ENCODE measurements at regions not wholly inside any gene's neighbourhood (a gene's known extent, or its start where the extent isn't known, plus 50 kb on each side); places are given as distances from the start of the nearest gene placed in this dataset.

DNA sequence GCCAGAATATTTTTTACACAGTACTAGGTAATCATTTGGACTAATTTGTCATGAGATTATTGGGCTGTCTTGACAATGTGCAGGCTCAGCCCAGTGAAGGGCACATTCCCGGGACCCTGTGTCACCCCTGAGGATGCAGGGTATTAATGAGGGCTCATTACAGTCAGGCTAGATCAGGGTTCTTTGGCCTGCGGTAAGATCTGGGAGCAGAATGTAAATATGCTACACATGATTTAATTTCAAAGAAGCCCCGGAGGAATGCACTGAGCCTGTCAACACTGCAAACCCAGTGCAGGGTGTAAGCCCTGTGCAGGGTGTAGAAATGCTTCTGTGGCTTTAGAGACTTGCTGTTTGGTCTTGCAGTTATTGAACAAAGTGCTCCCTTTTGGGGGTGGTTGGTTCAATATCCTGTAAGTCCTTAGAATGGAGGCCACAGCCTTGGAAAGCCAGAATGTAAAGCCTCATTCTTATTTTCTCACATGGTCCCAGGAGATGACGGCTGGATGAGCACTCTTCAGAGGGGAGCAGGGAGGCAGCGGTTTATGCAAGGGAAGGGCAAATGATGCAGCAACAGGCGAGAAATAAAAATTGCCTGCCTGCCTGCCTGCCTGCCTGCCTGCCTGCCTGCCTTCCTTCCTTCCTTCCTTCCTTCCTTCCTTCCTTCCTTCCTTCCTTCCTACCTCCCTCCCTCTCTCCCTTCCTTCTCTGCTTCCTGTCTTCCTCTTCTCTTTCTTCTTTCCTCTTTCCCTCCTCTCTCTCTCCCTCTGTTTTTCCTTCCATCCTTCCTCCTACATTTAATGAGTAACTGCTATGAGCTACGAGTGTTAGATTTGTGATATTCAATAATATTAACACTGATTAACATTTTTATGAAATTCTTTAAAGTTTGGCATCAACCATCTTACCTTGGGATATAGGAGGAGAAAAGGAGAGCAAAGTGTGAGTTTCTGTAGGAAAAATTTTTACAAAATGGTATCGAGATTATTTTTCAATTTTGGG lies 148.8 kb downstream of the VAPA start:
- Histone ChIP-seq H3K9me3 (ENCODE audit: control insufficient read depth in 2 of 2, insufficient read depth in 1 of 2, low read depth in 1 of 2, low read length in 1 of 2) (no peaks in the 10 kb centered on the region), H3K4me1 (ENCODE audit: control insufficient read depth in 2 of 2, insufficient read depth in 2 of 2, low read length in 1 of 2) (peaks cover 4% of the 10 kb centered on the region in 2 donors), H3K27ac (ENCODE audit: low read depth in 2 of 2, low read length in 1 of 2) (no peak overlapping the region), H3K4me3 (ENCODE audit: low read depth in 1 of 2, low read length in 2 of 2) (no peak overlapping the region), H3K36me3 (ENCODE audit: control insufficient read depth in 2 of 2, insufficient read depth in 2 of 2, low read length in 1 of 2) (no peaks in the 10 kb centered on the region), H3K27me3 (ENCODE audit: control insufficient read depth in 1 of 2, insufficient read depth in 2 of 2, low read length in 2 of 2) (no peaks in the 10 kb centered on the region)
- WGBS, 2 donors = 47 to 58% methylated on average over 8 of the region's 8 CpGs

DNA sequence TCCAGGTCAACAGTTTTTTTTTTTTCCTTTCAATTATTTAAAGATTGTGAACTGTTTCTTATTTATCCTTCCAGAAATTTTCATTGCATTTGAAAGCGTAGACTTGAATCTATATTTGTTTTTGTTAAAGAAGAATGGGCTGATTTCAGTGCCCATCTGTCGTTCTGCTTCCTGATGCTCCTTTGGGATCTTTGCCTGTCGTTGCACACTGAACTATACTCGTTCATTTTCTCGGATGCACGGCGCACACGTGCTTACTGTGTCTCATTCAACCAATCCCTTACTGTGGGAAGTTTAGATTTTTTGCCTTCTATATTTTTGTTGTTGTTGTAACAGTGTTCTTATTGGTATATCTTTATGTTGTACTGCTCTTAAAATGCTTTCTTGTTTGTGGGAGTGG lies 149.7 kb downstream of the VAPA start:
- H3K4me3 ChIP-seq (ENCODE audit: low read depth in 1 of 2, low read length in 2 of 2) = no peak overlapping the region
- no peaks in the 10 kb centered on the region for H3K27me3 ChIP-seq (ENCODE audit: control insufficient read depth in 1 of 2, insufficient read depth in 2 of 2, low read length in 2 of 2)
- WGBS, 2 donors = 94% methylated on average over 8 of the region's 8 CpGs
- H3K4me1 ChIP-seq (ENCODE audit: control insufficient read depth in 2 of 2, insufficient read depth in 2 of 2, low read length in 1 of 2) = peaks cover 4% of the 10 kb centered on the region in 2 donors
- H3K9me3 ChIP-seq (ENCODE audit: control insufficient read depth in 2 of 2, insufficient read depth in 1 of 2, low read depth in 1 of 2, low read length in 1 of 2) = no peaks in the 10 kb centered on the region
- H3K27ac ChIP-seq (ENCODE audit: low read depth in 2 of 2, low read length in 1 of 2) = no peak overlapping the region
- H3K36me3 ChIP-seq (ENCODE audit: control insufficient read depth in 2 of 2, insufficient read depth in 2 of 2, low read length in 1 of 2) = no peaks in the 10 kb centered on the region

DNA sequence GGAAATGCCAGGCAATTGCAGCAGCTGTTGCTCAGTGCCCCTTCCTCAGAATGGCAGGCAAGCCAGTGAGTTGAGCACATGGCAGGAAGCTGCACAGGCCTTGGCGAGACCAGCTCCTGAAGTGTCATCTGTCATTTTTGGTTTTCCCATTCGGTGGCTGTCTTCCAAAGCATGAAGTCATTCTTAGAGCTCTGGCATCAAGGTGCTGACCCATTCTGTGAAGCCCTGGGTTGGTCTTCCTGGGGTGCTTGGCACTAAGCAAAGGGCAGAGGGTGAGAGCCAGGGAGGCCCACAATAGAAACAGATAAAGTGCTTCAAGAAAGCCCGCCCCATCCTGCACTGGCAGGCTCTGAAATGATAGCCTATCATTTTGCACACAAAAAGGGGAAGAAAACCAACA lies 150.5 kb downstream of the VAPA start:
- 87 to 88% methylated on average over 3 of the region's 3 CpGs for WGBS, 2 donors
- Histone ChIP-seq H3K27me3 (ENCODE audit: control insufficient read depth in 1 of 2, insufficient read depth in 2 of 2, low read length in 2 of 2) (no peaks in the 10 kb centered on the region), H3K4me3 (ENCODE audit: low read depth in 1 of 2, low read length in 2 of 2) (no peak overlapping the region), H3K36me3 (ENCODE audit: control insufficient read depth in 2 of 2, insufficient read depth in 2 of 2, low read length in 1 of 2) (no peaks in the 10 kb centered on the region), H3K9me3 (ENCODE audit: control insufficient read depth in 2 of 2, insufficient read depth in 1 of 2, low read depth in 1 of 2, low read length in 1 of 2) (no peaks in the 10 kb centered on the region), H3K27ac (ENCODE audit: low read depth in 2 of 2, low read length in 1 of 2) (no peak overlapping the region), H3K4me1 (ENCODE audit: control insufficient read depth in 2 of 2, insufficient read depth in 2 of 2, low read length in 1 of 2) (peaks cover 4% of the 10 kb centered on the region in 2 donors)

DNA sequence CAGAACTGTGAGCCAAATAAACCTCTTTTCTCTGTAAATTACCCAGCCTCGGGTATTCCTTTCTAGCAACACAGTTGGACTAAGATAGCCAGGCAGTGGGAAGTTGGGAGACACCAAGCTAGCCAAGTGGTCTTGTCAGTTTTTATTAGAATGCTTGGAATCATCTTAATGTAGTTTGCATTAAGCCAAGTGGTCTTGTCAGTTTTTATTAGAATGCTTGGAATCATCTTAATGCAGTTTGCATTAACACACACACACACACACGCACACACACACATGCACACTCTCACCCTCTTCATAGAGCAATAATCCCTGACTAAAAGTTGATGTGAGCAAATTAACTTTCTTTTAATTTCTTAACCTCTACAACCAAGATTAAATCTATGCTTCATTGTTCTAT lies 151.5 kb downstream of the VAPA start:
- 88 to 95% methylated on average over 2 of the region's 2 CpGs for WGBS, 2 donors
- Histone ChIP-seq H3K9me3 (ENCODE audit: control insufficient read depth in 2 of 2, insufficient read depth in 1 of 2, low read depth in 1 of 2, low read length in 1 of 2) (no peaks in the 10 kb centered on the region), H3K4me1 (ENCODE audit: control insufficient read depth in 2 of 2, insufficient read depth in 2 of 2, low read length in 1 of 2) (peaks cover 4 to 6% of the 10 kb centered on the region in 2 donors), H3K4me3 (ENCODE audit: low read depth in 1 of 2, low read length in 2 of 2) (no peak overlapping the region), H3K36me3 (ENCODE audit: control insufficient read depth in 2 of 2, insufficient read depth in 2 of 2, low read length in 1 of 2) (no peaks in the 10 kb centered on the region), H3K27ac (ENCODE audit: low read depth in 2 of 2, low read length in 1 of 2) (no peak overlapping the region), H3K27me3 (ENCODE audit: control insufficient read depth in 1 of 2, insufficient read depth in 2 of 2, low read length in 2 of 2) (no peaks in the 10 kb centered on the region)

DNA sequence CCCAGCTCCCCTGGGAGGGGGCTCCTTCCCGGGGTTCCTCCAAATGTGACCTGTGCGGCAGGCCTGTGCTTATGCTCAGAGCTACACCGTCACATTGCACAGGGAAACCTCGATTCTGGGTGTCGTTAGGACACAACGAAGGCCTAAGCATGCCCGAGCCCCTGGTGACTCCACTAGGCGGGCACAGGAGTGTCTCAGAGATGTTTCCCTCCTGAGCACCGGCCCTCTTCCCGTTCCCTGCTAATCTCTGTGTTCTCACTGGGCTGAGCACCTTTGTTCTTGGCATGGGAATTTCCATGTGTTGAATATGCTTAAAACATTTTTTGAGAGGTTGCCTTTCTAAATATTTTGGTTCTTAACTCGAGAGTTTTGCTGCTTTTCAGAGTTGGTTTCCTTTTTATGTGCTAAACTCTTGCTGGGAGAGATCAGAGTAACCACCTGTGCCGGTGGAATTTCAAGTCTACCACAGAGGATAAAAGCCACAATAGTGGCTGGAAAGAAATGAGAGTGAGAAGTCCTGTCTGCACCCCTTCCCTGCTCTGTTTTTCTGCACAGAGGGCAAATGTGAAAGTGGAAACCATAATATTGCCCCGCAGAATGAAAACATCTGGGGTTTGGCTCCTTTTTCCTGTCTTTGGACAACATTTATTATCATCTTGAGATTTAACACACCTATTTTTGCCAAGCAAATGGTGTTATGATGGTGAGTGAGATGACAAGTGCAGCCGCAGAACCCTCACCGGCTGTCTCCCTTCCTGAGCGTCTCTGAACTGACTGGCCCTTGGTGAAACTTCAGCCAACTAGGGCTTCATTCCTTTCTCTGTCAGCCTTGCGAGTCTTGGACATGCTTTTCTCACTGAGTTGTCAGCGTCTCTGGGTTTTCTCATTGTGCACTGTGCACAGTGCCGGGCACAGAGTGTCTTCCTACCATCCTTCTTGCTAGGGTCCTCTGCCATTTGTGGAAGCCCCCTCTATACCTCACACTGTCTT lies 154.1 kb downstream of the VAPA start:
- H3K27me3 ChIP-seq (ENCODE audit: control insufficient read depth in 1 of 2, insufficient read depth in 2 of 2, low read length in 2 of 2) = no peaks in the 10 kb centered on the region
- no peaks in the 10 kb centered on the region for H3K36me3 ChIP-seq (ENCODE audit: control insufficient read depth in 2 of 2, insufficient read depth in 2 of 2, low read length in 1 of 2)
- no peak overlapping the region for H3K4me3 ChIP-seq (ENCODE audit: low read depth in 1 of 2, low read length in 2 of 2)
- H3K4me1 ChIP-seq (ENCODE audit: control insufficient read depth in 2 of 2, insufficient read depth in 2 of 2, low read length in 1 of 2) = peaks cover 0 to 6% of the 10 kb centered on the region in 2 donors
- no peaks in the 10 kb centered on the region for H3K9me3 ChIP-seq (ENCODE audit: control insufficient read depth in 2 of 2, insufficient read depth in 1 of 2, low read depth in 1 of 2, low read length in 1 of 2)
- 78 to 79% methylated on average over 19 of the region's 19 CpGs for WGBS, 2 donors
- no peak overlapping the region for H3K27ac ChIP-seq (ENCODE audit: low read depth in 2 of 2, low read length in 1 of 2)

DNA sequence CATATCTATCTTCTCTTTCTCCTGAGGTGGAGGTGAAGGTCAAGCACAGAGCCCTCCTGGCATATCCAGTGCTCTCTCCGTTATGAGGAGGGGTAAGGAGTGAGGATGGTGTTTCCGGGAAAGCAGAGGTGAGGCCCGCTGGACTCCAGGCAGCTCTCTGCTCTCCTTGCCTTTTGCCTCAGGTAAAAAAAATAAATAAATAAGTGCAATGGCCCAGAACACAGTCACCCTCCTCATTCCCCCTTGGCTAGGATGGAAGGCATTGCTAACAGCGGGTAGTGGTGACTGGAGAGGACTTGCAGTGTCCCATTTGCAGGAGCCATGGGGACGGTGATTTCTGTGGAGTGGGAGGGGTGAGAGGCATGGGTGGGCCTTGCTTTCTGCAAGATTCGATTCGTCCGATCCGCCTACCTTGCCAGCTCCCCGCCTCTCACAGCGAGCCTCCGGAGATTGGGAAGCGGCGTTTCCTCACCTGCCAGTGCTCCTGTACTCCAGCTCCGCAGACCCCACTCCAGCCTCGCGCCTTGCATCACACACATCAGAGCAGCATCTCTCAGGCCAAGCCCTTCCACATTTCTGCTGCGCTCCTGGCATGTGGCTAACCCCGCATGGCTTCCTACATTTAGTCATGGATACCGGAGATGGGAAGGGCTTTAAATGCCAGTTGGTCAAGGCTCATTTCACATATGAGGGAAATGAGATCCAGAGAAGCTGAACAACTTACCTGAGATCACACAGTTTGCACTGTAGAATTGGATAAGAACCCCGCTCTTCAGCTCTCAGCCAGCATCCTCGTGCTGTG lies 155.2 kb downstream of the VAPA start:
- H3K4me1 ChIP-seq (ENCODE audit: control insufficient read depth in 2 of 2, insufficient read depth in 2 of 2, low read length in 1 of 2) = peaks cover 0 to 8% of the 10 kb centered on the region in 2 donors
- H3K27ac ChIP-seq (ENCODE audit: low read depth in 2 of 2, low read length in 1 of 2) = no peak overlapping the region
- no peaks in the 10 kb centered on the region for H3K27me3 ChIP-seq (ENCODE audit: control insufficient read depth in 1 of 2, insufficient read depth in 2 of 2, low read length in 2 of 2)
- no peaks in the 10 kb centered on the region for H3K9me3 ChIP-seq (ENCODE audit: control insufficient read depth in 2 of 2, insufficient read depth in 1 of 2, low read depth in 1 of 2, low read length in 1 of 2)
- H3K4me3 ChIP-seq (ENCODE audit: low read depth in 1 of 2, low read length in 2 of 2) = no peak overlapping the region
- H3K36me3 ChIP-seq (ENCODE audit: control insufficient read depth in 2 of 2, insufficient read depth in 2 of 2, low read length in 1 of 2) = no peaks in the 10 kb centered on the region
- WGBS, 2 donors = 95 to 97% methylated on average over 22 of the region's 22 CpGs

DNA sequence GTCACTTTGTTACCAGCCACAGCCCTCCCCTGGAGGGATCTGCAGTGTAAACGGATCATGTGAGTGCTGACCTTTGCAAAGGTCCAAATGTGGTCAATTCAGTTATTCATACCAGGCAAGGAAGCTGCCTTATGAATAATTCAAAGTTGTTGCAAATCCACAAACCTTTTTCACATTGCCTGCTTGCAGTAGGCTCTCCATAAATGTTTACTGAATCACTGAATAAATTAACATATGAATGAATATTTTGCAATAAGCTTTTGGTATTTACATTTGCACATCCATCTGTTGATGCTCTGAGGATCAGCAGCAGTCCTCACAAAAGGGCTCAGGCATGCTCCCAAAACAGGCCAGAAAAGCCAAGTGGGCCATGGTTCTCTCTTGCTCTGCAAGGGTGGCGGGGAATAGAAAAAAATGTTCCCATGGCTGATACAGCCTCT lies 156.8 kb downstream of the VAPA start:
- Histone ChIP-seq H3K4me1 (ENCODE audit: control insufficient read depth in 2 of 2, insufficient read depth in 2 of 2, low read length in 1 of 2) (peaks cover 0 to 8% of the 10 kb centered on the region in 2 donors), H3K27ac (ENCODE audit: low read depth in 2 of 2, low read length in 1 of 2) (no peak overlapping the region), H3K9me3 (ENCODE audit: control insufficient read depth in 2 of 2, insufficient read depth in 1 of 2, low read depth in 1 of 2, low read length in 1 of 2) (no peaks in the 10 kb centered on the region), H3K4me3 (ENCODE audit: low read depth in 1 of 2, low read length in 2 of 2) (no peak overlapping the region), H3K36me3 (ENCODE audit: control insufficient read depth in 2 of 2, insufficient read depth in 2 of 2, low read length in 1 of 2) (no peaks in the 10 kb centered on the region), H3K27me3 (ENCODE audit: control insufficient read depth in 1 of 2, insufficient read depth in 2 of 2, low read length in 2 of 2) (no peaks in the 10 kb centered on the region)
- WGBS, 2 donors = 74 to 75% methylated on average over 2 of the region's 2 CpGs

DNA sequence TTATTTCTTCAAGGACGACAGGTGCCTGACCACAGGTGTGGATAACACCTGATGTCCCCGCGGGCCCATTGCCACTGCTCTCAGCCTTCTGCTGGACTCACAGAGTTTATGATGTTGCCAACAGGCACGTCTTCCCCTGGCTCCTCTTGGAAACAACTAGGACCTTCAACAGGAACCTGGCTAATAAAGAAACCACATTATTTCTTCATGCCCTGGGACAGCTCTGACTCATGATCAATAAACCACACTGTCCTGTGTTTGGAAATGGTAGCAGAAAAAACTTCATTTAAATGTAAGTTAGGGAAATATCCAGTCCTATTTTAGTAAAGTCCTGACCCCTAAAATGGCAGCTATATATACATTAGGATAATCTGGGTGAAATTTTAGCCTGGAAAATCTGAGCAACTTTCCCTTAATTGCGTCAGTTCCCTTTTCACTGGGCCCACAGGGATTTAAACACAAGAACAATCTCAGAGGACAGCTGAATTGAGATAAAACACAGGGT lies 158.9 kb downstream of the VAPA start:
- H3K9me3 ChIP-seq (ENCODE audit: control insufficient read depth in 2 of 2, insufficient read depth in 1 of 2, low read depth in 1 of 2, low read length in 1 of 2) = no peaks in the 10 kb centered on the region
- peaks cover 0 to 4% of the 10 kb centered on the region in 2 donors for H3K4me1 ChIP-seq (ENCODE audit: control insufficient read depth in 2 of 2, insufficient read depth in 2 of 2, low read length in 1 of 2)
- H3K27ac ChIP-seq (ENCODE audit: low read depth in 2 of 2, low read length in 1 of 2) = no peak overlapping the region
- H3K36me3 ChIP-seq (ENCODE audit: control insufficient read depth in 2 of 2, insufficient read depth in 2 of 2, low read length in 1 of 2) = no peaks in the 10 kb centered on the region
- H3K27me3 ChIP-seq (ENCODE audit: control insufficient read depth in 1 of 2, insufficient read depth in 2 of 2, low read length in 2 of 2) = no peaks in the 10 kb centered on the region
- no peak overlapping the region for H3K4me3 ChIP-seq (ENCODE audit: low read depth in 1 of 2, low read length in 2 of 2)
- WGBS, 2 donors = 74 to 76% methylated on average over 5 of the region's 5 CpGs

DNA sequence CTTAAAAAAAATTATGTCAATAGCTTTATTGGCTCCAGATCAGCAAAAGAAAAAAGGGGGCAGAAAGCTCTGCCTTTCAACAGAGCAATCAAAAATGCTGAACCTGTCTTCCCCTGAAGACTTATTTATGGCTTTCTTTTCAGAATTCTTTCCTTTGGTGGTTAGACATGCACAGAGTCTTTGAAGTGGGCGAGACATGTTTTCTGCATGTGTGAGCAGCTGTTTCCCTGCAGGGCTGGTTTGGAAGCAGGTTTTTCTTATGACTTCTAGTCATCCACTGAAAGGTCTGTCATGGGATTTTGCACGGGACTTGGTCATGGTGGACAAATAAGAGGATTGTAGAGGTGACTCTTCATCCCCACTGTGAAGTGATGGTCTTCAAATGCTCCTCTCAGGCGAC lies 160.3 kb downstream of the VAPA start:
- no peak overlapping the region for H3K27ac ChIP-seq (ENCODE audit: low read depth in 2 of 2, low read length in 1 of 2)
- no peaks in the 10 kb centered on the region for H3K36me3 ChIP-seq (ENCODE audit: control insufficient read depth in 2 of 2, insufficient read depth in 2 of 2, low read length in 1 of 2)
- no peaks in the 10 kb centered on the region for H3K9me3 ChIP-seq (ENCODE audit: control insufficient read depth in 2 of 2, insufficient read depth in 1 of 2, low read depth in 1 of 2, low read length in 1 of 2)
- 48 to 53% methylated on average over 3 of the region's 3 CpGs for WGBS, 2 donors
- no peak overlapping the region for H3K4me3 ChIP-seq (ENCODE audit: low read depth in 1 of 2, low read length in 2 of 2)
- peaks cover 0 to 4% of the 10 kb centered on the region in 2 donors for H3K4me1 ChIP-seq (ENCODE audit: control insufficient read depth in 2 of 2, insufficient read depth in 2 of 2, low read length in 1 of 2)
- no peaks in the 10 kb centered on the region for H3K27me3 ChIP-seq (ENCODE audit: control insufficient read depth in 1 of 2, insufficient read depth in 2 of 2, low read length in 2 of 2)
